H1 (cell line): ENCODE measurements at regions not wholly inside any gene's neighbourhood (a gene's known extent, or its start where the extent isn't known, plus 50 kb on each side); places are given as distances from the start of the nearest gene placed in this dataset.

Source experiments
- CTCF ChIA-PET: fragments of 300-600 bp; sonication (Branson Sonifier 250); formaldehyde crosslinking; loops from one replicate; lab custom pipeline; 2021; ENCODE audit not compliant: partially characterized antibody; lab: Charles Lee
- POLR2A ChIA-PET: fragments of 300-600 bp; sonication (Branson Sonifier 250); formaldehyde crosslinking; loops from one replicate; lab custom pipeline; 2021; ENCODE audit warnings: inconsistent platforms; ENCODE audit not compliant: partially characterized antibody; lab: Charles Lee
- DNase-seq, 2 experiments: peaks; one replicate each; pipeline versions ENCODE4 v3.0.0 to v3.0.0-alpha.2; 2010 to 2022; ENCODE audit warnings: low spot score in 2 of 2, low read depth in 1 of 2, mixed read lengths in 1 of 2
- FAIRE-seq: peaks from 2 replicates; lab custom pipeline; 2011; peaks lifted over from hg19 to GRCh38; lab: Jason Lieb, UNC
- H2AFZ ChIP-seq: 2 replicates; pipeline ENCODE4 v1.8.1; 2012; ENCODE audit warnings: low read length, inconsistent platforms
- H2AK5ac ChIP-seq: 2 replicates; pipeline ENCODE4 v1.6.1; 2013; ENCODE audit warnings: low read depth, low read length
- H2BK120ac ChIP-seq: replicated peaks from 2 replicates; pipeline ENCODE3; 2013; ENCODE audit warnings: low read depth, low read length, inconsistent platforms
- H2BK12ac ChIP-seq: 2 replicates; pipeline ENCODE4 v1.6.1; 2013; ENCODE audit warnings: low read depth, low read length
- H2BK15ac ChIP-seq: 2 replicates; pipeline ENCODE4 v1.6.1; 2013; ENCODE audit warnings: low read length
- H2BK20ac ChIP-seq: 2 replicates; pipeline ENCODE4 v1.6.1; 2013; ENCODE audit warnings: low read length
- H2BK5ac ChIP-seq: 2 replicates; pipeline ENCODE4 v1.6.1; 2013; ENCODE audit warnings: low read depth, low read length
- H3K14ac ChIP-seq: 2 replicates; pipeline ENCODE4 v1.6.1; 2013; ENCODE audit warnings: inconsistent platforms; ENCODE audit not compliant: insufficient read length
- H3K18ac ChIP-seq: 2 replicates; pipeline ENCODE4 v1.6.1; 2013; ENCODE audit warnings: low read length; ENCODE audit errors: extremely low read depth
- H3K23ac ChIP-seq: 2 replicates; pipeline ENCODE4 v1.6.1; 2013; ENCODE audit warnings: inconsistent platforms; ENCODE audit not compliant: insufficient read length
- H3K23me2 ChIP-seq: 2 replicates; pipeline ENCODE4 v1.6.1; 2013; ENCODE audit warnings: low read depth, low read length
- H3K27ac ChIP-seq: 2 replicates; pipeline ENCODE4 v1.6.1; 2011; ENCODE audit warnings: low read depth, low read length, inconsistent platforms
- H3K27me3 ChIP-seq, 4 experiments: replicated peaks in 1 of 4; 1 replicate in 1 of 4; 2 replicates in 3 of 4; pipeline versions ENCODE4 v1.6.1 to v1.8.1; 2011 to 2013; ENCODE audit warnings: low read length in 3 of 4, mild to moderate bottlenecking in 3 of 4, inconsistent platforms in 2 of 4, mixed read lengths in 2 of 4, moderate library complexity in 1 of 4; ENCODE audit not compliant: control insufficient read depth in 3 of 4, insufficient read depth in 3 of 4; ENCODE audit errors: extremely low read depth in 1 of 4
- H3K36me3 ChIP-seq, 4 experiments: 2 replicates each; pipeline versions ENCODE4 v1.6.1 to v1.8.1; 2011 to 2013; ENCODE audit warnings: mild to moderate bottlenecking in 4 of 4, low read length in 3 of 4, moderate library complexity in 2 of 4, control low read depth in 1 of 4, inconsistent platforms in 1 of 4; ENCODE audit not compliant: insufficient read depth in 4 of 4, control insufficient read depth in 2 of 4
- H3K4ac ChIP-seq: replicated peaks from 2 replicates; pipeline ENCODE3; 2013; ENCODE audit warnings: low read length, low read depth, mixed read lengths, inconsistent platforms; ENCODE audit not compliant: insufficient read length
- H3K4me1 ChIP-seq, 4 experiments: replicated peaks in 1 of 4; 1 replicate in 1 of 4; 2 replicates in 3 of 4; pipeline versions ENCODE4 v1.6.1 to v1.8.1; 2011 to 2013; ENCODE audit warnings: low read length in 3 of 4, inconsistent platforms in 2 of 4, mixed read lengths in 1 of 4; ENCODE audit not compliant: insufficient read depth in 4 of 4, control insufficient read depth in 3 of 4
- H3K4me2 ChIP-seq, 2 experiments: 2 replicates each; pipeline versions ENCODE4 v1.6.1 to v1.8.1; 2011 to 2013; ENCODE audit warnings: low read depth in 2 of 2, low read length in 2 of 2, control low read depth in 1 of 2, inconsistent platforms in 1 of 2, mild to moderate bottlenecking in 1 of 2; ENCODE audit not compliant: insufficient read depth in 1 of 2
- H3K4me3 ChIP-seq, 4 experiments: fragments of 200-600, 300-600 bp in 1 of 4; sonication (generic), shearing (Covaris generic), sonication (Bioruptor Twin) in 1 of 4; 2 replicates each; pipeline versions ENCODE4 v1.5.1 to v1.8.1; 2011 to 2016; ENCODE audit warnings: low read length in 4 of 4, low read depth in 3 of 4, control low read depth in 2 of 4, inconsistent platforms in 2 of 4, mild to moderate bottlenecking in 2 of 4, mixed read lengths in 1 of 4, moderate library complexity in 1 of 4; ENCODE audit not compliant: insufficient read depth in 2 of 4; ENCODE audit errors: extremely low read depth in 1 of 4
- H3K56ac ChIP-seq: replicated peaks from 2 replicates; pipeline ENCODE3; 2013; ENCODE audit warnings: low read depth, mild to moderate bottlenecking, mixed read lengths, low read length, inconsistent platforms; ENCODE audit not compliant: insufficient read length
- H3K79me1 ChIP-seq: 2 replicates; pipeline ENCODE4 v1.6.1; 2013; ENCODE audit warnings: low read depth, low read length, control low read depth
- H3K79me2 ChIP-seq, 2 experiments: 2 replicates each; pipeline versions ENCODE4 v1.6.1 to v1.8.1; 2012 to 2013; ENCODE audit warnings: low read length in 2 of 2, mild to moderate bottlenecking in 2 of 2, inconsistent platforms in 1 of 2; ENCODE audit not compliant: insufficient read depth in 2 of 2, control insufficient read depth in 1 of 2
- H3K9ac ChIP-seq, 4 experiments: replicated peaks in 1 of 4; 1 replicate in 1 of 4; 2 replicates in 3 of 4; pipeline versions ENCODE4 v1.6.1 to v1.8.1; 2011 to 2013; ENCODE audit warnings: low read depth in 3 of 4, low read length in 3 of 4, control low read depth in 2 of 4, mild to moderate bottlenecking in 2 of 4, moderate library complexity in 2 of 4, inconsistent platforms in 1 of 4; ENCODE audit errors: extremely low read depth in 1 of 4
- H3K9me3 ChIP-seq, 2 experiments: 2 replicates each; pipeline versions ENCODE4 v1.6.1 to v1.8.1; 2012 to 2013; ENCODE audit warnings: mild to moderate bottlenecking in 2 of 2, moderate library complexity in 2 of 2, control low read depth in 1 of 2, inconsistent platforms in 1 of 2, low read depth in 1 of 2, low read length in 1 of 2, mixed read lengths in 1 of 2; ENCODE audit not compliant: insufficient read depth in 2 of 2
- H4K20me1 ChIP-seq, 2 experiments: replicated peaks in 1 of 2; 2 replicates each; pipeline versions ENCODE3 to v1.8.1; 2011 to 2013; ENCODE audit warnings: inconsistent platforms in 2 of 2, low read length in 2 of 2, mild to moderate bottlenecking in 1 of 2; ENCODE audit not compliant: insufficient read depth in 2 of 2, control insufficient read depth in 1 of 2
- H4K5ac ChIP-seq: 2 replicates; pipeline ENCODE4 v1.6.1; 2013; ENCODE audit warnings: low read length, low read depth, mixed read lengths, inconsistent platforms; ENCODE audit not compliant: insufficient read length
- H4K8ac ChIP-seq: 2 replicates; pipeline ENCODE4 v1.8.0; 2013; ENCODE audit warnings: mild to moderate bottlenecking, moderate library complexity, low read length, inconsistent platforms; ENCODE audit not compliant: insufficient read depth; ENCODE audit errors: extremely low read depth
- H4K91ac ChIP-seq: replicated peaks from 2 replicates; pipeline ENCODE3; 2013; ENCODE audit warnings: low read length, mixed read lengths, inconsistent platforms; ENCODE audit not compliant: insufficient read length
- CTBP2 ChIP-seq: IDR thresholded peaks from 2 replicates; pipeline ENCODE4 v1.7.0; 2011; ENCODE audit warnings: borderline replicate concordance, mild to moderate bottlenecking, moderate library complexity, mixed read lengths, low read length; ENCODE audit not compliant: insufficient read depth, insufficient read length
- JUND ChIP-seq: IDR thresholded peaks from 2 replicates; pipeline ENCODE4 v1.6.1; 2011; ENCODE audit warnings: mild to moderate bottlenecking, improper control_type of control experiment, low read length
- RAD21 ChIP-seq, 2 experiments: IDR thresholded peaks in 1 of 2; conservative IDR thresholded peaks in 1 of 2; 2 replicates each; pipeline ENCODE4 v1.6.1; 2011; ENCODE audit warnings: low read depth in 2 of 2, low read length in 2 of 2, improper control_type of control experiment in 1 of 2, inconsistent platforms in 1 of 2, mild to moderate bottlenecking in 1 of 2, moderate library complexity in 1 of 2
- SIN3A ChIP-seq, 2 experiments: IDR thresholded peaks in 1 of 2; conservative IDR thresholded peaks in 1 of 2; 2 replicates each; pipeline ENCODE4 v1.6.1; 2011 to 2012; ENCODE audit warnings: low read length in 2 of 2, improper control_type of control experiment in 1 of 2, low read depth in 1 of 2, mild to moderate bottlenecking in 1 of 2
- SP4 ChIP-seq: IDR thresholded peaks from 2 replicates; pipeline ENCODE4 v1.6.1; 2012; ENCODE audit warnings: low read length, inconsistent platforms
- SUZ12 ChIP-seq: fragments of 200-600 bp; sonication (generic); IDR thresholded peaks from 2 replicates; pipeline ENCODE4 v1.6.1; 2012; ENCODE audit warnings: mild to moderate bottlenecking, inconsistent platforms, low read length, moderate library complexity, mixed read lengths
- TCF12 ChIP-seq: IDR thresholded peaks from 2 replicates; pipeline ENCODE4 v1.6.1; 2011; ENCODE audit warnings: low read depth, mild to moderate bottlenecking, low read length
- YY1 ChIP-seq: IDR thresholded peaks from 2 replicates; pipeline ENCODE4 v1.6.1; 2011; ENCODE audit warnings: low read depth, mild to moderate bottlenecking, low read length
- ZNF274 ChIP-seq: IDR thresholded peaks from 2 replicates; pipeline ENCODE4 v1.7.0; 2012; ENCODE audit warnings: low read length, borderline replicate concordance; ENCODE audit errors: extremely low read depth
- WGBS, 2 experiments: shearing (Covaris generic) in 1 of 2; methylation state at CpG; one replicate each; pipeline versions ENCODE4 v1.1.6 to v1.1.7; 2013 to 2015; ENCODE audit warnings: low lambda C conversion rate in 2 of 2, mixed read lengths in 2 of 2, inconsistent platforms in 1 of 2, low coverage in 1 of 2, missing lambda C conversion rate in 1 of 2; ENCODE audit not compliant: insufficient replicate concordance in 2 of 2, insufficient coverage in 1 of 2, insufficient read length in 1 of 2; ENCODE audit errors: extremely low coverage in 1 of 2, missing lambda C conversion rate in 1 of 2; 5-methylcytosine and 5-hydroxymethylcytosine counted together

DNA sequence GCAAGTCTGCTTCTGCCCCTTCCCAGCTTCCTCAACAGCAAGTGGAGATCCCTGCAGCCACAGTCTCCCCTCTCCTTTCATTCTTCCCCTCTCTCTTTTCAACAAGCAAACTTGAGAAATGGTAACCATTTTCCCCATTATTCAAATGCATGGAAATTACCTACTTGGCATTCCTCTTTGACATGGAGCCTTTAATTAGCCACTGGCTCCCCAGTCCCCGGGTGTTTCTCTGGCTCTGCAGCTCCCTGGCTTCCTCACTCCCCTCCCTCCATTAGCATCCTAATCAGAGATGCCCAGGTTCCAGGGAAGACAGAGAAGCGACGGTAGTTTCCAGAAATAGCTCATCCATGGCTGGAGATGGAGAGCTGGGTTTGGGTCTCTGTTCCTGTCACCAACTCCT, 116.0 kb downstream of the CCT6B start:
- H2AK5ac ChIP-seq = no peak overlapping the region
- peaks cover 0 to 7% (median 4%) of the 10 kb centered on the region in 4 experiments; a peak in 4 of 7 replicates for H3K4me1 ChIP-seq
- no peak overlapping the region for H3K9ac ChIP-seq
- ChIA-PET CTCF (interaction anchor here (0.9 to 2.0 kb wide), 4 partner anchors 15 to 303 kb away, joined by 3 to 5 read pairs (median 4); no protein-coding TSS in a partner anchor), POLR2A (no interaction called here)
- no peak for FAIRE-seq
- H3K4me2 ChIP-seq = no peak overlapping the region
- no peak overlapping the region for H3K56ac ChIP-seq
- no peak overlapping the region for H3K27ac ChIP-seq
- H4K91ac ChIP-seq = no peak overlapping the region
- H4K8ac ChIP-seq = no peak overlapping the region
- no peaks in the 10 kb centered on the region for H4K20me1 ChIP-seq
- no peak overlapping the region for H3K4ac ChIP-seq
- no peak overlapping the region for H2AFZ ChIP-seq
- no peaks in the 10 kb centered on the region; a peak in 1 of 7 replicates for H3K27me3 ChIP-seq
- no peak overlapping the region for H2BK12ac ChIP-seq
- H3K36me3 ChIP-seq = no peaks in the 10 kb centered on the region; a peak in 1 of 8 replicates
- H4K5ac ChIP-seq = no peak overlapping the region
- TF ChIP-seq SIN3A (conservative IDR thresholded peaks at IDR 0.05 in 1 of 2, IDR thresholded peaks at IDR 0.05 in 1 of 2; ENCODE audit: low read depth in 1 of 2, low read length in 2 of 2) (no peak), ZNF274 (no peak), SUZ12 (no peak), TCF12 (no peak), JUND (no peak), RAD21 (IDR thresholded peaks at IDR 0.05 in 1 of 2, conservative IDR thresholded peaks at IDR 0.05 in 1 of 2; ENCODE audit: low read depth in 2 of 2, low read length in 2 of 2) (no peak), YY1 (no peak), SP4 (no peak), CTBP2 (no peak)
- no peaks in the 10 kb centered on the region for H3K79me2 ChIP-seq
- H3K23ac ChIP-seq = no peak overlapping the region
- no peak overlapping the region for H2BK120ac ChIP-seq
- H3K4me3 ChIP-seq = no peak overlapping the region
- DNase-seq = no peak
- no peak overlapping the region for H2BK15ac ChIP-seq
- WGBS, 2 experiments = 83% methylated on average over 3 of the region's 3 CpGs; no CpG with 5 or more reads in 1 of the 2 experiments
- no peak overlapping the region for H3K14ac ChIP-seq
- H3K9me3 ChIP-seq = no peaks in the 10 kb centered on the region
- H2BK5ac ChIP-seq = no peak overlapping the region
- no peaks in the 10 kb centered on the region for H3K79me1 ChIP-seq
- no peaks in the 10 kb centered on the region for H3K23me2 ChIP-seq
- no peak overlapping the region for H3K18ac ChIP-seq
- H2BK20ac ChIP-seq = no peak overlapping the region
